ENCODE measurements at regions not wholly inside any gene's neighbourhood (a gene's known extent, or its start where the extent isn't known, plus 50 kb on each side); places are given as distances from the start of the nearest gene placed in this dataset.
"Not testable (repeated sequence)": the region's sequence is repeated elsewhere in the genome, so short reads cannot be mapped to it uniquely, and the experiment has no call there.

GRCh38 chr4:58303456-58303855 is 1193.3 kb upstream of the IGFBP7 start:
- no peak for TF ChIP-seq CTCF (IDR thresholded peaks at IDR 0.05; ENCODE audit: low read depth, low read length)
- H3K4me3 ChIP-seq (ENCODE audit: low read depth, low read length), result no peak overlapping the region

GRCh38 chr4:58301376-58301999 is 1191.3 kb upstream of the IGFBP7 start:
- no peak for TF ChIP-seq CTCF (IDR thresholded peaks at IDR 0.05; ENCODE audit: low read depth, low read length)
- no peak overlapping the region for H3K4me3 ChIP-seq (ENCODE audit: low read depth, low read length)

- no peak for TF ChIP-seq CTCF (IDR thresholded peaks at IDR 0.05; ENCODE audit: low read depth, low read length)
- no peak overlapping the region for H3K4me3 ChIP-seq (ENCODE audit: low read depth, low read length)
These were observed 1176.2 kb upstream of the IGFBP7 start for GRCh38 chr4:58286335-58286734.

- not testable (repeated sequence) for H3K4me3 ChIP-seq (ENCODE audit: low read depth, low read length)
These were observed 1170.7 kb upstream of the IGFBP7 start for GRCh38 chr4:58280928-58281327.

GRCh38 chr4:58275856-58276255 is 1165.7 kb upstream of the IGFBP7 start:
- TF ChIP-seq CTCF (IDR thresholded peaks at IDR 0.05; ENCODE audit: low read depth, low read length), result no peak
- no peak overlapping the region for H3K4me3 ChIP-seq (ENCODE audit: low read depth, low read length)

GRCh38 chr4:58274553-58274952 is 1164.4 kb upstream of the IGFBP7 start:
- H3K4me3 ChIP-seq (ENCODE audit: low read depth, low read length), result no peak overlapping the region
- TF ChIP-seq CTCF (IDR thresholded peaks at IDR 0.05; ENCODE audit: low read depth, low read length), result no peak

GRCh38 chr4:58272311-58272710 is 1162.1 kb upstream of the IGFBP7 start:
- no peak for TF ChIP-seq CTCF (IDR thresholded peaks at IDR 0.05; ENCODE audit: low read depth, low read length)
- no peak overlapping the region for H3K4me3 ChIP-seq (ENCODE audit: low read depth, low read length)

- H3K4me3 ChIP-seq (ENCODE audit: low read depth, low read length), result no peak overlapping the region
- no peak for TF ChIP-seq CTCF (IDR thresholded peaks at IDR 0.05; ENCODE audit: low read depth, low read length)
These were observed 1155.5 kb upstream of the IGFBP7 start for GRCh38 chr4:58265734-58266133.

Measured in WI38 (cell line).